Inferior parietal cortex (tissue), 1 donor: ENCODE measurements at regions not wholly inside any gene's neighbourhood (a gene's known extent, or its start where the extent isn't known, plus 50 kb on each side); places are given as distances from the start of the nearest gene placed in this dataset.

Experiments
- DNase-seq: peaks from one replicate; pipeline ENCODE4 v3.0.0-alpha.2; 2016; ENCODE audit errors: extremely low spot score

GRCh38 chr12:97274386-97274785 is 188.2 kb upstream of the RMST start:
- DNase-seq, result no peak

GRCh38 chr12:97275256-97275655 is 187.3 kb upstream of the RMST start:
- peak; percentile 56 for DNase-seq

- DNase-seq, result peak; percentile 4
These were observed 186.6 kb upstream of the RMST start for GRCh38 chr12:97275728-97276590.

GRCh38 chr12:97276661-97277429 is 185.8 kb upstream of the RMST start:
- no peak for DNase-seq

- no peak for DNase-seq
These were observed 179.3 kb upstream of the RMST start for GRCh38 chr12:97283297-97283696.

- no peak for DNase-seq
These were observed 174.1 kb upstream of the RMST start for GRCh38 chr12:97288531-97288930.

GRCh38 chr12:97292588-97292987 is 170.0 kb upstream of the RMST start:
- DNase-seq, result no peak

GRCh38 chr12:97293541-97293940 is 169.1 kb upstream of the RMST start:
- DNase-seq, result no peak

- DNase-seq, result no peak
These were observed 162.8 kb upstream of the RMST start for GRCh38 chr12:97299847-97300246.

GRCh38 chr12:97300431-97300830 is 162.2 kb upstream of the RMST start:
- DNase-seq, result no peak

GRCh38 chr12:97300891-97301290 is 161.7 kb upstream of the RMST start:
- DNase-seq, result no peak

GRCh38 chr12:97301576-97301975 is 161.0 kb upstream of the RMST start:
- DNase-seq, result no peak

- no peak for DNase-seq
These were observed 157.0 kb upstream of the RMST start for GRCh38 chr12:97305651-97306050.

GRCh38 chr12:97306147-97306546 is 156.5 kb upstream of the RMST start:
- DNase-seq, result no peak

- DNase-seq, result peak; percentile 82
These were observed 153.9 kb upstream of the RMST start for GRCh38 chr12:97308576-97309198.

- no peak for DNase-seq
These were observed 152.7 kb upstream of the RMST start for GRCh38 chr12:97309921-97310320.

- no peak for DNase-seq
These were observed 150.0 kb upstream of the RMST start for GRCh38 chr12:97312570-97313135.

- no peak for DNase-seq
These were observed 149.0 kb upstream of the RMST start for GRCh38 chr12:97313471-97314190.

GRCh38 chr12:97316321-97316720 is 146.3 kb upstream of the RMST start:
- no peak for DNase-seq

- DNase-seq, result no peak
These were observed 141.0 kb upstream of the RMST start for GRCh38 chr12:97321621-97322020.

GRCh38 chr12:97322388-97322787 is 140.2 kb upstream of the RMST start:
- no peak for DNase-seq

- DNase-seq, result no peak
These were observed 139.4 kb upstream of the RMST start for GRCh38 chr12:97323154-97323553.
